Vagina (tissue), 2 donors: ENCODE measurements at regions not wholly inside any gene's neighbourhood (a gene's known extent, or its start where the extent isn't known, plus 50 kb on each side); places are given as distances from the start of the nearest gene placed in this dataset.

Experiments
- DNase-seq, 2 donors: peaks; one replicate each; pipeline ENCODE4 v3.0.0-alpha.2; 2017; ENCODE audit errors: extremely low spot score in 2 of 2
- H3K27ac ChIP-seq: fragments of 200-600 bp; sonication (generic); one replicate; pipeline ENCODE4 v1.5.1; 2019
- H3K27me3 ChIP-seq: fragments of 200-600 bp; sonication (generic); one replicate; pipeline ENCODE4 v1.5.1; 2019
- H3K36me3 ChIP-seq, 2 donors: fragments of 200-600 bp; sonication (generic); one replicate each; pipeline ENCODE4 v1.5.1; 2017 to 2019
- H3K4me1 ChIP-seq: fragments of 200-600 bp; sonication (generic); one replicate; pipeline ENCODE4 v1.5.1; 2019
- H3K4me3 ChIP-seq, 2 donors: fragments of 200-600 bp; sonication (generic); 1 replicate in 1 of 2; 2 replicates in 1 of 2; pipeline ENCODE4 v1.5.1; 2016 to 2019
- H3K9me3 ChIP-seq: fragments of 200-600 bp; sonication (generic); one replicate; pipeline ENCODE4 v1.5.1; 2019
- CTCF ChIP-seq, 3 experiments: fragments of 450-650 bp in 2 of 3; fragments of 200-600 bp in 1 of 3; sonication (generic) in 1 of 3; IDR thresholded peaks; one replicate each; pipeline ENCODE4 v1.5.1; 2017 to 2019; ENCODE audit warnings: antibody characterized with exemption in 3 of 3, mild to moderate bottlenecking in 2 of 3, moderate library complexity in 2 of 3
- POLR2A ChIP-seq, 2 donors: fragments of 450-650 bp; IDR thresholded peaks; one replicate each; pipeline ENCODE4 v1.6.1; 2017; ENCODE audit warnings: antibody characterized with exemption in 2 of 2, mild to moderate bottlenecking in 2 of 2, moderate library complexity in 2 of 2
- POLR2AphosphoS5 ChIP-seq, 2 donors: sonication (generic); formaldehyde crosslinking; IDR thresholded peaks; one replicate each; pipeline ENCODE4 v1.9.0; 2017; ENCODE audit warnings: antibody characterized with exemption in 2 of 2, mild to moderate bottlenecking in 2 of 2, low read depth in 1 of 2; ENCODE audit not compliant: insufficient read depth in 1 of 2
- intact Hi-C: fragments of 100-400 bp; cut with DNase I; formaldehyde crosslinking; loops from one replicate; pipeline ENCODE4 v1.15.1; 2023

GRCh38 chr3:14274999-14275961 lies 96.7 kb downstream of the LSM3 start:
- Histone ChIP-seq H3K4me1 (no peaks in the 10 kb centered on the region), H3K27me3 (no peaks in the 10 kb centered on the region), H3K9me3 (no peaks in the 10 kb centered on the region), H3K4me3 (no peak overlapping the region), H3K27ac (no peak overlapping the region), H3K36me3 (no peaks in the 10 kb centered on the region)
- intact Hi-C loops: no loop called here
- no peak for TF ChIP-seq CTCF (IDR thresholded peaks at IDR 0.05)
- no peak for TF ChIP-seq POLR2A (IDR thresholded peaks at IDR 0.05)
- TF ChIP-seq POLR2AphosphoS5 (IDR thresholded peaks at IDR 0.05; ENCODE audit: insufficient read depth in 1 of 2, low read depth in 1 of 2): no peak
- DNase-seq: no peak

- intact Hi-C loops: no loop called here
- H3K4me3 ChIP-seq: no peak overlapping the region
- no peaks in the 10 kb centered on the region for H3K4me1 ChIP-seq
- no peak overlapping the region for H3K27ac ChIP-seq
- no peaks in the 10 kb centered on the region for H3K9me3 ChIP-seq
- H3K27me3 ChIP-seq: no peaks in the 10 kb centered on the region
- no peak for DNase-seq
- no peak for TF ChIP-seq POLR2A (IDR thresholded peaks at IDR 0.05)
- TF ChIP-seq CTCF (IDR thresholded peaks at IDR 0.05): no peak
- no peak for TF ChIP-seq POLR2AphosphoS5 (IDR thresholded peaks at IDR 0.05; ENCODE audit: insufficient read depth in 1 of 2, low read depth in 1 of 2)
- no peaks in the 10 kb centered on the region for H3K36me3 ChIP-seq
Observed at GRCh38 chr3:14275962-14276909, 97.6 kb downstream of the LSM3 start.

- no peak for DNase-seq
- Histone ChIP-seq H3K4me3 (no peak overlapping the region), H3K27me3 (no peaks in the 10 kb centered on the region), H3K9me3 (no peaks in the 10 kb centered on the region), H3K4me1 (no peaks in the 10 kb centered on the region), H3K36me3 (no peaks in the 10 kb centered on the region), H3K27ac (no peak overlapping the region)
- intact Hi-C loops: no loop called here
- TF ChIP-seq POLR2A (IDR thresholded peaks at IDR 0.05) (no peak), CTCF (IDR thresholded peaks at IDR 0.05) (no peak), POLR2AphosphoS5 (IDR thresholded peaks at IDR 0.05; ENCODE audit: insufficient read depth in 1 of 2, low read depth in 1 of 2) (no peak)
Observed at GRCh38 chr3:14277557-14277956, 98.9 kb downstream of the LSM3 start.

GRCh38 chr3:14278265-14278798 lies 99.7 kb downstream of the LSM3 start:
- no peak overlapping the region for H3K4me3 ChIP-seq
- H3K4me1 ChIP-seq: no peaks in the 10 kb centered on the region
- no peak for TF ChIP-seq POLR2AphosphoS5 (IDR thresholded peaks at IDR 0.05; ENCODE audit: insufficient read depth in 1 of 2, low read depth in 1 of 2)
- no peak for TF ChIP-seq CTCF (IDR thresholded peaks at IDR 0.05)
- no peak for TF ChIP-seq POLR2A (IDR thresholded peaks at IDR 0.05)
- no peaks in the 10 kb centered on the region for H3K36me3 ChIP-seq
- no peak for DNase-seq
- no peaks in the 10 kb centered on the region for H3K27me3 ChIP-seq
- H3K9me3 ChIP-seq: no peaks in the 10 kb centered on the region
- intact Hi-C loops: no loop called here
- no peak overlapping the region for H3K27ac ChIP-seq
